Ectodermal cell (in vitro differentiated cells): ENCODE measurements at regions not wholly inside any gene's neighbourhood (a gene's known extent, or its start where the extent isn't known, plus 50 kb on each side); places are given as distances from the start of the nearest gene placed in this dataset.

Experiments used
- H3K27ac ChIP-seq: 2 replicates; pipeline ENCODE4 v1.7.0; 2013; ENCODE audit warnings: mild to moderate bottlenecking, low read depth, low read length; ENCODE audit not compliant: insufficient read depth, poor library complexity, severe bottlenecking
- H3K27me3 ChIP-seq: 2 replicates; pipeline ENCODE4 v1.7.0; 2013; ENCODE audit warnings: mild to moderate bottlenecking, low read length; ENCODE audit not compliant: insufficient read depth, control insufficient read depth, poor library complexity, severe bottlenecking
- H3K36me3 ChIP-seq: one replicate; pipeline ENCODE4 v1.7.0; 2013; ENCODE audit warnings: low read length; ENCODE audit not compliant: control insufficient read depth, insufficient read depth
- H3K4me1 ChIP-seq: one replicate; pipeline ENCODE4 v1.7.0; 2013; ENCODE audit warnings: low read length; ENCODE audit not compliant: control insufficient read depth, insufficient read depth
- H3K4me3 ChIP-seq: 2 replicates; pipeline ENCODE4 v1.7.0; 2013; ENCODE audit warnings: low read depth, low read length, control low read depth; ENCODE audit not compliant: insufficient read depth
- H3K9me3 ChIP-seq: 2 replicates; pipeline ENCODE4 v1.7.0; 2013; ENCODE audit warnings: mild to moderate bottlenecking, low read length, moderate library complexity; ENCODE audit not compliant: control insufficient read depth
- WGBS, 2 experiments: methylation state at CpG; one replicate each; pipeline ENCODE4 v1.1.7; 2013; ENCODE audit warnings: missing lambda C conversion rate in 2 of 2; 5-methylcytosine and 5-hydroxymethylcytosine counted together

DNA sequence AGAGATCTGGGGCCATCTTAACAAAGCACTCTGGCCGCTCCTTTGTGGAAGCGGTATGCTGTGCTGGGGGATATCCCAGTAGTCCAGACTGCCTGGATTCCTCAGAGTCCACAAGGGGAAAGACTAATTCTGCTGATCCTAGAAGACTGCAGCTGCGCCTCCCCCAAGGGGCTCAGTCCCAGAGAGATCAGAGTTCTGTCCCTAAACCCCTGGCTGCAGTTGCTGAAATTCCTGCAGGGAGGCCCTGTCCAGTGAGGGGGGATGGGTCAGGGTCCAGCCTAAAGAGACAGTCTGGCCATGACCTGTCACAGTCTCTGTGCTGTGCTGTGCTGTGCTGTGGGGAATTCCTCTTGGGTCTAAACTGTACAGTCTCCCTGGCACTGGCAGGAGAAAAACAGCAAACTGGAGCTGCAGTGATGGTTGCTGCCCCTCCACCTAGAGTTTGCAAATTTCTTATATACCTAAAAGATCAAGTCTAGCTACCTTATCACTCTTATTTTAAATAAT is 575.1 kb upstream of the UBE2E2 start:
- no peak overlapping the region for H3K4me3 ChIP-seq
- H3K4me1 ChIP-seq = no peaks in the 10 kb centered on the region
- H3K9me3 ChIP-seq = no peaks in the 10 kb centered on the region
- no peaks in the 10 kb centered on the region for H3K36me3 ChIP-seq
- 92 to 93% methylated on average over 3 of the region's 3 CpGs for WGBS, 2 experiments
- no peak overlapping the region for H3K27ac ChIP-seq
- no peaks in the 10 kb centered on the region for H3K27me3 ChIP-seq

DNA sequence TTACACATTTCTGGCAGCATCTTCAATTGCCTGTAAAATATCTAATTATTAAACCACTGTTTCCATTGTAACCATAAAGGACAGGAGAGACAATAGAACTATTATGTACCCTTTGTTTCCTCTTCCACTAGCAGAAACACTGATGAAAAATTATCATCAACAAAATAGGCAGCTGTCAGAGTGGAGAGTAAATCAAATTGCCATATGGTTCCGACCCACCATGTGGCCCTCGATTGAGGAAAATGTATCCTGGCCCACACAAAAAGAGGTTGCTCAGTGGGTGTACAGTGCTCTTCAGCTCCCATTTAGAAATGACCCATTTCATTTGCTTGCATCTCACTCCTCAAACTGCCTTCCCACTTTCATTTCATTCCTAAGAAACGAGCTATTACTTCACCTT is 570.6 kb upstream of the UBE2E2 start:
- no peaks in the 10 kb centered on the region for H3K4me1 ChIP-seq
- 91 to 99% methylated on average over 3 of the region's 3 CpGs for WGBS, 2 experiments
- H3K27ac ChIP-seq = no peak overlapping the region
- H3K9me3 ChIP-seq = no peaks in the 10 kb centered on the region
- H3K4me3 ChIP-seq = no peak overlapping the region
- no peaks in the 10 kb centered on the region for H3K36me3 ChIP-seq
- H3K27me3 ChIP-seq = no peaks in the 10 kb centered on the region

DNA sequence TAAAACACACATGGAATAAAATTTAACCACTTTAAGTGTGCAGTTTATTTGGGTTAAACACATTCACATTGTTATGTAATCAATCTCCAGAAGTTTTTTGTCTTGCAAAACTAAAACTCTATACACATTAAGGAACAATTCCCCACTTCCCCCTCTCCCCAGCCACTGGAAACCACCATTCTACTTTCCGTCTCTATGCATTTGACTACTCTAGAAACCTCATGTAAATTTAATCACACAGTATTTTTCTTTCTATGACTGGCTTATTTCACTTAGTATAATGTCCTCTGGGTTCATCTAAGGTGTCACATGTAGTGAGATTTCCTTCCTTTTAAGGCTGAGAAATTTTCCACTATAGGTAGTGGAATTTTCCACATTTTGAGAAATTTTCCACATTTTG is 568.7 kb upstream of the UBE2E2 start:
- Histone ChIP-seq H3K4me3 (no peak overlapping the region), H3K27ac (no peak overlapping the region), H3K27me3 (no peaks in the 10 kb centered on the region), H3K9me3 (no peaks in the 10 kb centered on the region), H3K4me1 (no peaks in the 10 kb centered on the region), H3K36me3 (no peaks in the 10 kb centered on the region)
- 81 to 97% methylated on average over 1 of the region's 1 CpG for WGBS, 2 experiments

DNA sequence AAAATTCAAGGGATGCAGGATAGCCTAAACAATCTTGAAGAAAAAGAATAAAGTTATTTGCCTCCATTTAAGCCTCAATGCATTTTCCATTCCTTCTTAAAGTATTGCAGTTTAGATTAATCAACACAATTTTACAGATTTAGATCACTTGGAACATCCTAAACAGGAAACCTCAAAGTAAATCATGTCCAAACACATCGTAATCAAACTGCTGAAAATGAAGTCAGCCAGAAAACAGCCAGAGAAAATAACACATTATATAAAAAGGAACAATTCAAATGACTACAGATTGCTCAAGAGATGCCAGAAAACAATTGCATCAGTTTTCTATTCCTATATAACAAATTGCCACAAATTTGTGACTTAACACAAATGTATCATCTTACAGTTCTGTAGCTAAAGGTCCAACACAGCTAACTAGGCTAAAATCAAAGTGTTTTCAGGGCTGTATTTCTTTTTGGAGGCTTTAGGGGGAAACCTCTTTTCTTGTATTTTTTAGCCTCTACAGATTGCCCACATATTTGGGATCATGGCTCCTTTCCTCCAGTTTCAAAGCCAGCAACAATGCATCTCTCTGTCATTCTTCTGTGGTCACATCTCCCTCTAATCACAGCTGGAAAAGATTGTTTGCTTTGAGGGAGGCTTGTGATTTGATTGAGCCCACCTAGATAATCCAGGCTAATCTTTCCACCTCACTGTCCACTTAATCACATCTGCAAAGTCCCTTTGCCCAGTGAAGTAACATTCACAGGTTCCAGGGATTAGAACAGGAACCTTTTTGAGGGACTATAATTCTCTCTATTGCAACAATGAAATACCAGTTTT is 543.3 kb upstream of the UBE2E2 start:
- Histone ChIP-seq H3K4me1 (no peaks in the 10 kb centered on the region), H3K4me3 (no peak overlapping the region), H3K9me3 (no peaks in the 10 kb centered on the region), H3K27me3 (no peaks in the 10 kb centered on the region), H3K27ac (no peak overlapping the region), H3K36me3 (no peaks in the 10 kb centered on the region)
- 96 to 100% methylated on average over 1 of the region's 1 CpG for WGBS, 2 experiments

DNA sequence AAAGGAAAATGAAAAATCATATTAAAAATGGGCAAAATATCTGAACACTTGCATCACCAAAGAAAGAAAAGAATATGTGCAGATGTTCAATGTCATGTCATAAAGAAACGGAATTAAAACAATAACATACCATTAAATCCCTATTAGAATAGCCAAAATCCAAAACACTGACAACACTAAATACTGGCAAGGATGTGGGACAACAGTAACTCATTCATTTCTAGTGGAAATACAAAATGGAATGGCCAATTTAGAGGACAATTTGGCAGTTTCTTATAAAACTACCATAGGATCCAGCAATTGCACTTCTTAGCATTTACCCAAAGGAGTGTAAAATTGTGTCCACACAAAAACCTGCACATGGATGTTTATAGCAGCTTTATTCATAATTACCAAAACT is 542.5 kb upstream of the UBE2E2 start:
- Histone ChIP-seq H3K9me3 (no peaks in the 10 kb centered on the region), H3K27me3 (no peaks in the 10 kb centered on the region), H3K4me1 (no peaks in the 10 kb centered on the region), H3K27ac (no peak overlapping the region), H3K4me3 (no peak overlapping the region), H3K36me3 (no peaks in the 10 kb centered on the region)
- 86 to 100% methylated on average over 1 of the region's 1 CpG for WGBS, 2 experiments

DNA sequence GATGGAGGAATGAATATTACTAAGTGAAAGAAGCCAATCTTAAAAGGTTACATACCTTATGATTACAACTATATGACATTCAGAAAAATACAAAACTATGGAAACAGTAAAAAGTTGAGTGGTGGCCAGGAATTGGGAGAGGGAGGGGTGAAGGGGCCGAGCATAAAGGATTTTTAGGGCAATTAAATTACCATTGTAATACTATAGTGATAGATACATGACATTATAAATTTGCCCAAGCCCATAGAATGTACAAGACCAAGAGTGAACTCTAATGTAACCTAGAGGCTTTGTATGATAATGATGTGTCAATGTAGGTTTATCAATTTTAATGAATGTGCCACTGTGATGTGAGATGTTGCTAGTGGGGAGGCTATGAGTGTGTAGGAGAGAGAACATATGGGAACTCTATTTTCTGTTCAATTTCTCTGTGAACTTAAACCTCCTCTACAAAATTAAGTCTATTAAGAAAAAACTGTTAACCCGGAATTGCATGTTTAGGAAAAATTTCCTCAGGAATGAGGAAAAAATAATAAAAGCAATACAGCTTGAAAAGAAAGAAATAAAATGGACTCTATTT is 541.9 kb upstream of the UBE2E2 start:
- no peak overlapping the region for H3K4me3 ChIP-seq
- no peaks in the 10 kb centered on the region for H3K9me3 ChIP-seq
- H3K36me3 ChIP-seq = no peaks in the 10 kb centered on the region
- H3K27me3 ChIP-seq = no peaks in the 10 kb centered on the region
- H3K27ac ChIP-seq = no peak overlapping the region
- 100% methylated on average over 2 of the region's 2 CpGs; no CpG with 5 or more reads in 1 of the 2 experiments for WGBS, 2 experiments
- H3K4me1 ChIP-seq = no peaks in the 10 kb centered on the region

DNA sequence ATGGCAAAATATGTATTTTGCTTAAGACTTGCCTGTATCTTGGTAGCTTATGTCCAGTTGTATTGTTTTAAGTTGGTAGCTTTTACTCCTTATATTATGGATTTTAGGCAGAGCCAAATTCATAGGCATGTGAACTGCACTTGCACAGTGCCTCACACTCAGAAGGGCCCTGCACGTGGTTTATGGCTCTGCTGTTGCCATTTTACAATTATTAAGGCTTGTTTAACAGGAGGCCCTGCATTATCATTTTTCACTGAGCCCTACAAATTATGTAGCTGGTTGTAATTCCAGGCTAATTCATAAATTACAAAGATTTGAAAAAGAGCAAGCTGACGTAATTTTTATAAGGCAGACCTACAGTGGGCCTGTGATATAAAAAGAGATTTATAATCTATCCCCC is 537.6 kb upstream of the UBE2E2 start:
- H3K27me3 ChIP-seq = no peaks in the 10 kb centered on the region
- no peaks in the 10 kb centered on the region for H3K9me3 ChIP-seq
- no peak overlapping the region for H3K4me3 ChIP-seq
- H3K36me3 ChIP-seq = no peaks in the 10 kb centered on the region
- no peak overlapping the region for H3K27ac ChIP-seq
- no peaks in the 10 kb centered on the region for H3K4me1 ChIP-seq
- WGBS, 2 experiments = 84 to 92% methylated on average over 1 to 2 of the region's 2 CpGs

DNA sequence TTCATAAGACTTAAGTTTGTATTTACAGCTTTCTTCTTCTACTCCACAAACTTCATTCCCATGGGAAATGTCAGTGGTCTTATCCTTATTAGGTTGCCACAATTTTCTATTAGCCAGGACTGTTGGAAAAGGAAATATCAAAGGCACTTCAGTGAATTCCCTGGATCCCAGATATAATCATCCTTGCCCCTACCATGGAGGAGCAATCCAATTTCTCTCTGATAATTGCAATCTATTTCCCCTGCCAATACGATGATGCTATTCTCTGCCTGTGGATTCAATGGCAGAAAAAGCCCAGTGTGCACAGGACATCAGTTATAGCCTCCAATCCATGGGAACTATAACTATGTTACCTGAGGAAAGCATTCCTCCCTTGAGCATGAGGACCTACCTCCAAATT is 536.4 kb upstream of the UBE2E2 start:
- Histone ChIP-seq H3K4me3 (no peak overlapping the region), H3K36me3 (no peaks in the 10 kb centered on the region), H3K27me3 (no peaks in the 10 kb centered on the region), H3K4me1 (no peaks in the 10 kb centered on the region), H3K27ac (no peak overlapping the region), H3K9me3 (no peaks in the 10 kb centered on the region)
- 90 to 91% methylated on average over 1 of the region's 1 CpG for WGBS, 2 experiments

DNA sequence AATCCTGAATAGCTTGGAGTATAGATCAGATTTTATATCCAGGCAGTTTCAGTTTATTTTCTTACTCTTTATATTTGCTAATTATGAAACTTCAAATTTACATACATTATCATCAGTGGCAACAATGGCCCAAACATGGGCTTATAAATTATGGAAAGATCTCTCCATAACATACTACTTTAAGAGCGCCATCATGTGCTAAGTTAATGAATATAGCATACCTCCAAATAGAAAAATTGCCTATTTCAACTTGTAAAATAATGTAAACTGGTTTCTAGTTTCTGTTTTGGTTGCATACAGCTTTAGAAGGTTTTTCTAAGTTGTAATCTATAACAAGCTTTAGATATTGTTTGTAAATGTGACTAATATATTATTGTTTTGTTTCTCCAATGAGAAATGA is 531.3 kb upstream of the UBE2E2 start:
- WGBS, 2 experiments = 100% methylated on average over 1 of the region's 1 CpG; no CpG with 5 or more reads in 1 of the 2 experiments
- H3K4me3 ChIP-seq = no peak overlapping the region
- no peaks in the 10 kb centered on the region for H3K27me3 ChIP-seq
- no peak overlapping the region for H3K27ac ChIP-seq
- H3K36me3 ChIP-seq = no peaks in the 10 kb centered on the region
- no peaks in the 10 kb centered on the region for H3K4me1 ChIP-seq
- no peaks in the 10 kb centered on the region for H3K9me3 ChIP-seq

DNA sequence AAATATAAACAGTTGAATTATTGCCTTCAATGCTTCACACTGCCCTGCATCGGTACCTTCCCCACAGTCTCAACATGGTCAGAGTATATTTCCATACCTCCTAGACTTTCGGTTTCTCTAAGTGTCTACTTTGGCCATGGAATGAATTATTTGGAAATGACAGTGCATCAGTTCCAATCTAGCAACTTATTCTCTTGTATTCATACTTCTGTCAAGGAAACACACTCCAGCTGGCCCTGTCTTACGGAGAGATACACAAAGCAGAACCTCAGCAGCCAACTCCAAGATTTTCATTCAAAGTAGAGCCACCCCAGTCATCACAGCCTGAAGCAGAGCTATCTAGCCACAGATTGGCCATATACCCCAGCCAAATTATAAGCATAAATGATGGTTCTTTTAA is 518.4 kb upstream of the UBE2E2 start:
- 91 to 93% methylated on average over 3 of the region's 3 CpGs for WGBS, 2 experiments
- no peaks in the 10 kb centered on the region for H3K36me3 ChIP-seq
- H3K27ac ChIP-seq = no peak overlapping the region
- no peaks in the 10 kb centered on the region for H3K9me3 ChIP-seq
- H3K4me1 ChIP-seq = no peaks in the 10 kb centered on the region
- H3K27me3 ChIP-seq = no peaks in the 10 kb centered on the region
- H3K4me3 ChIP-seq = no peak overlapping the region
